MCF 10A (cell line): ENCODE measurements at regions not wholly inside any gene's neighbourhood (a gene's known extent, or its start where the extent isn't known, plus 50 kb on each side); places are given as distances from the start of the nearest gene placed in this dataset.

Experiments
- BruUV-seq: library from RNA; stranded (reverse); fragments of 400-500 nt; replicated peaks from 2 replicates; lab custom pipeline; 2021; lab: Mats Ljungman, UMichigan
- CTCF ChIA-PET: fragments of 300-600 bp; sonication (Branson Sonifier 250); formaldehyde crosslinking; extraction: SDS; loops from one replicate; lab custom pipeline; 2021; ENCODE audit warnings: antibody characterized with exemption, inconsistent platforms; lab: Yijun Ruan, JAX
- POLR2A ChIA-PET: fragments of 300-600, 350-650 bp; sonication (Branson Sonifier 250); formaldehyde crosslinking; extraction: SDS; loops from one replicate; lab custom pipeline; 2020; ENCODE audit warnings: antibody characterized with exemption, inconsistent platforms; lab: Yijun Ruan, JAX
- DNase-seq: peaks from one replicate; pipeline ENCODE4 v3.0.0-alpha.2; 2018; ENCODE audit not compliant: unreplicated experiment
- H3K27ac Mint-ChIP-seq: one replicate; pipeline ENCODE4 v1.8.0; 2022; ENCODE audit warnings: mild to moderate bottlenecking, low read depth, mixed read lengths; ENCODE audit not compliant: unreplicated experiment
- H3K27me3 Mint-ChIP-seq: one replicate; pipeline ENCODE4 v1.8.0; 2022; ENCODE audit warnings: mixed read lengths; ENCODE audit not compliant: insufficient read depth, unreplicated experiment
- H3K36me3 Mint-ChIP-seq: one replicate; pipeline ENCODE4 v1.8.0; 2022; ENCODE audit warnings: mild to moderate bottlenecking, moderate library complexity, mixed read lengths; ENCODE audit not compliant: insufficient read depth, unreplicated experiment
- H3K4me1 Mint-ChIP-seq: one replicate; pipeline ENCODE4 v1.8.0; 2022; ENCODE audit warnings: mixed read lengths; ENCODE audit not compliant: insufficient read depth, unreplicated experiment
- H3K4me3 Mint-ChIP-seq: one replicate; pipeline ENCODE4 v1.8.0; 2022; ENCODE audit warnings: mild to moderate bottlenecking, moderate library complexity, mixed read lengths; ENCODE audit not compliant: unreplicated experiment
- H3K9me3 Mint-ChIP-seq: one replicate; pipeline ENCODE4 v1.8.0; 2022; ENCODE audit warnings: mixed read lengths; ENCODE audit not compliant: unreplicated experiment
- CTCF ChIP-seq: fragments of 200-600 bp; IDR thresholded peaks from one replicate; pipeline ENCODE4 v1.8.0; 2022; ENCODE audit warnings: antibody characterized with exemption, mild to moderate bottlenecking; ENCODE audit not compliant: unreplicated experiment
- intact Hi-C: fragments of 100-400 bp; cut with micrococcal nuclease; formaldehyde crosslinking; loops from 2 replicates; pipeline ENCODE4 v1.14.1; 2022

DNA sequence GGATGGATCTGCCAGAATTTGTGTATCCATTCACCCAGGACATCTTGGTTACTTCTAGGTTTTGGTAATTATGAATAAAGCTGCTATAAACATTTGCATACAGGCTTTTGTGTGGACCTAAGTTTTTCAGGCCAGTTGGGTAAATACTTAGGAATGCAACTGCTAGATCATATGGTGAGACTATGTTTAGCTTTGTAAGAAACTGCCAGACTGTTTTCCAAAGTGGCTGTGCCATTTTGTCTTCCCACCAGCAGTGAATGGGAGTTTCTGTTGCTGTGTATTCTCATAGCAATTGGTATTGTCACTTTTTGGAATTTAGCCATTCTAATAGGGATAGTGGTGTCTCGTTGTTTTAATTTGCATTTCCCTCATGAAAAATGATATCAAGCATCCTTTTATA lies 133.0 kb downstream of the KIF26A start:
- TF ChIP-seq CTCF, result no peak
- H3K36me3 Mint-ChIP-seq, result no peaks in the 10 kb centered on the region
- peaks cover 38% of the 10 kb centered on the region for H3K27me3 Mint-ChIP-seq
- H3K4me1 Mint-ChIP-seq, result peaks cover 6% of the 10 kb centered on the region
- CTCF ChIA-PET, result no interaction called here
- H3K9me3 Mint-ChIP-seq, result no peaks in the 10 kb centered on the region
- no peak overlapping the region for H3K4me3 Mint-ChIP-seq
- no peak for DNase-seq
- no TSS peak for BruUV-seq
- H3K27ac Mint-ChIP-seq, result no peak overlapping the region
- POLR2A ChIA-PET, result no interaction called here
- intact Hi-C loops, result loop anchor here (10.0 kb wide), 1 partner anchor 107 kb away; no protein-coding TSS in a partner anchor

- Mint-ChIP-seq H3K4me3 (no peak overlapping the region), H3K27ac (no peak overlapping the region), H3K36me3 (no peaks in the 10 kb centered on the region), H3K9me3 (no peaks in the 10 kb centered on the region), H3K27me3 (peaks cover 59% of the 10 kb centered on the region), H3K4me1 (peaks cover 11% of the 10 kb centered on the region)
- intact Hi-C loops, result loop anchor here (10.0 kb wide), 1 partner anchor 110 kb away; no protein-coding TSS in a partner anchor
- TF ChIP-seq CTCF, result no peak
- CTCF ChIA-PET, result no interaction called here
- BruUV-seq, result no TSS peak
- DNase-seq, result no peak
- POLR2A ChIA-PET, result no interaction called here
These were observed 136.4 kb downstream of the KIF26A start for GRCh38 chr14:104274806-104275205.

GRCh38 chr14:104277416-104278213 lies 139.2 kb downstream of the KIF26A start:
- no peak for DNase-seq
- Mint-ChIP-seq H3K27me3 (peaks cover 50% of the 10 kb centered on the region), H3K4me3 (no peak overlapping the region), H3K27ac (no peak overlapping the region), H3K4me1 (peaks cover 11% of the 10 kb centered on the region), H3K36me3 (no peaks in the 10 kb centered on the region), H3K9me3 (no peaks in the 10 kb centered on the region)
- CTCF ChIA-PET, result no interaction called here
- BruUV-seq, result no TSS peak
- intact Hi-C loops, result loop anchor here (10.0 kb wide), 1 partner anchor 113 kb away; no protein-coding TSS in a partner anchor
- POLR2A ChIA-PET, result no interaction called here
- no peak for TF ChIP-seq CTCF

DNA sequence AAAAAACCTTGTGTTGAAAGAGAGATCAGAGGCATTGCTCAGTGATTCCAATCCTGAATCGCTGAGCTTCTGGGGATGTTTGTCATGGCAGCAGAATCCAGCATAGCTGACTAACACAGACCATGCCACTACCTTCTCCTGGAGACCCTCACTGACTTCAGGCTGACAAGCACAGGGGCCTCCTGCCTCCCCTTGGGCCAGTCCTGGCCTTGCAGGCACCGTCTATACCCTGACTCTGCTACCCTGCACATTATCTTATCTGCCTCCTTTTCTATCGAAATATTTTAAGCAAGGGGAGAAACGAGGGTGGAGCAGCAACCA lies 139.8 kb downstream of the KIF26A start:
- CTCF ChIA-PET, result no interaction called here

More for the DNA sequence above, 139.8 kb downstream of the KIF26A start:
- TF ChIP-seq CTCF, result no peak
- Mint-ChIP-seq H3K4me1 (peaks cover 11% of the 10 kb centered on the region), H3K9me3 (no peaks in the 10 kb centered on the region), H3K27ac (no peak overlapping the region), H3K36me3 (no peaks in the 10 kb centered on the region), H3K4me3 (no peak overlapping the region), H3K27me3 (peaks cover 44% of the 10 kb centered on the region)
- POLR2A ChIA-PET, result no interaction called here
- no peak for DNase-seq
- intact Hi-C loops, result loop anchor here (10.0 kb wide), 1 partner anchor 113 kb away; no protein-coding TSS in a partner anchor
- BruUV-seq, result no TSS peak
